Gastroesophageal sphincter (tissue), 4 donors: ENCODE measurements at regions not wholly inside any gene's neighbourhood (a gene's known extent, or its start where the extent isn't known, plus 50 kb on each side); places are given as distances from the start of the nearest gene placed in this dataset.

ENCODE experiments used
- ATAC-seq: fragments of 150-250 bp; one replicate; pipeline ENCODE4 v1.9.1; 2016; ENCODE audit warnings: mild to moderate bottlenecking, moderate library complexity
- H3K27ac ChIP-seq, 4 donors: fragments of 200-600 bp; sonication (generic) in 3 of 4; 1 replicate in 3 of 4; 2 replicates in 1 of 4; pipeline ENCODE4 v1.5.1; 2016 to 2019
- H3K27me3 ChIP-seq: fragments of 200-600 bp; sonication (generic); one replicate; pipeline ENCODE4 v1.5.1; 2019
- H3K36me3 ChIP-seq, 2 donors: fragments of 200-600 bp; sonication (generic); one replicate each; pipeline ENCODE4 v1.5.1; 2019; ENCODE audit warnings: control low read depth in 1 of 2
- H3K4me1 ChIP-seq, 3 donors: fragments of 200-600 bp; sonication (generic); 1 replicate in 2 of 3; 2 replicates in 1 of 3; pipeline ENCODE4 v1.5.1; 2016 to 2019; ENCODE audit warnings: control low read depth in 2 of 3
- H3K4me3 ChIP-seq, 2 donors: fragments of 200-600 bp; sonication (generic); one replicate each; pipeline ENCODE4 v1.5.1; 2019; ENCODE audit warnings: mild to moderate bottlenecking in 1 of 2, moderate library complexity in 1 of 2
- H3K9me3 ChIP-seq, 3 donors: fragments of 200-600 bp; sonication (generic); one replicate each; pipeline ENCODE4 v1.5.1; 2017 to 2019; ENCODE audit warnings: control low read depth in 2 of 3
- EP300 ChIP-seq: sonication (generic); formaldehyde crosslinking; IDR thresholded peaks from one replicate; pipeline ENCODE4 v1.6.1; 2017; ENCODE audit warnings: antibody characterized with exemption, mild to moderate bottlenecking
- POLR2A ChIP-seq, 2 donors: fragments of 450-650 bp; IDR thresholded peaks; one replicate each; pipeline ENCODE4 v1.6.1; 2017; ENCODE audit warnings: antibody characterized with exemption in 2 of 2, mild to moderate bottlenecking in 2 of 2, moderate library complexity in 1 of 2
- POLR2AphosphoS5 ChIP-seq: sonication (generic); formaldehyde crosslinking; IDR thresholded peaks from one replicate; pipeline ENCODE4 v1.6.1; 2017; ENCODE audit warnings: antibody characterized with exemption
- WGBS, 2 donors: methylation state at CpG; one replicate each; pipeline ENCODE4 v1.1.5; 2018; ENCODE audit warnings: low coverage in 1 of 2; 5-methylcytosine and 5-hydroxymethylcytosine counted together
- TF ChIP-seq, protein P1 (sequence below), 4 experiments: fragments of 200-600 bp in 2 of 4; fragments of 450-650 bp in 2 of 4; sonication (generic) in 1 of 4; IDR thresholded peaks; one replicate each; pipeline ENCODE4 v1.5.1; 2017 to 2019; ENCODE audit warnings: antibody characterized with exemption in 4 of 4, mild to moderate bottlenecking in 2 of 4, moderate library complexity in 2 of 4

DNA sequence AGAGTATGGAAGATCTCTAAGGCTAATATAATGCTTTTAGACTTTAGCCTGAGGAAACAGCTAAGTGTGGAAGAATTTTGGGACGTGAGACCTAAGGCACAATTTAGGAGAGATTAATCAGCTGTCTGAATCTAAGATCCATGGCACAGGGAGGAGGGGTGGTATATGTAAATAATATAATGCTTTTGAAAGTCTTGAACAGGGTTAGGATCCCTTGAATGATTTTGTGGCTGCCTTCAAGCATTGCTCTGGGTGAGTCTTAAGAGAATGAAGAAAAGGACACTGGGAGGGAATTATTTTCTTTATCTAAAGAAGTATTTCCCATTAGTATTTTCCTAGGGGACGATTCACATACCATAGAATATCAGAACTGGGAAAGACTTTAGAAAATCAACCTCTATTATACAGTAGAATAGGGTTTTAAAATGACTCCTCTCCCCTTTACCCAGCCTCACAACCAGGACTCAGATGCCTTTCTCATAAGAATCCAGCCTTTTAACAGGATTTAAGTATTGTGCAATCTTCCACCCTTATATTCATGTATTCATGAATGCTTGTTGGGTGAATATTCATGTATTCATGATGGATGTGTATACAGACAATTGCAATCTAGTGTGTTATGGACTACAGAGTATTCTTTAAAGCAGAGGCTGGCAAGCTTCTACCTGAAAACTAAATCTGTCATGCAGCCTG lies 664.2 kb upstream of the CPEB2 start:
- Histone ChIP-seq H3K4me1 (peaks cover 0 to under 1% (median 0%) of the 10 kb centered on the region in 3 donors), H3K27me3 (no peaks in the 10 kb centered on the region), H3K36me3 (no peaks in the 10 kb centered on the region), H3K27ac (no peak overlapping the region), H3K9me3 (peaks cover 0 to 4% (median 0%) of the 10 kb centered on the region in 3 donors), H3K4me3 (no peak overlapping the region)
- WGBS, 2 donors, result 47 to 50% methylated on average over 2 of the region's 2 CpGs
- no peak for ATAC-seq
- no peak for TF ChIP-seq POLR2AphosphoS5
- TF ChIP-seq POLR2A (IDR thresholded peaks at IDR 0.05), result no peak
- TF ChIP-seq EP300, result no peak

- ATAC-seq, result no peak
- Histone ChIP-seq H3K4me1 (peaks cover 0 to 7% (median 0%) of the 10 kb centered on the region in 3 donors), H3K27me3 (no peaks in the 10 kb centered on the region), H3K36me3 (no peaks in the 10 kb centered on the region), H3K27ac (no peak overlapping the region), H3K4me3 (no peak overlapping the region), H3K9me3 (peaks cover 0 to 4% (median 0%) of the 10 kb centered on the region in 3 donors)
- 74 to 81% methylated on average over 4 of the region's 4 CpGs for WGBS, 2 donors
- TF ChIP-seq POLR2A (IDR thresholded peaks at IDR 0.05), result no peak
- no peak for TF ChIP-seq EP300
- TF ChIP-seq, protein P1, sequence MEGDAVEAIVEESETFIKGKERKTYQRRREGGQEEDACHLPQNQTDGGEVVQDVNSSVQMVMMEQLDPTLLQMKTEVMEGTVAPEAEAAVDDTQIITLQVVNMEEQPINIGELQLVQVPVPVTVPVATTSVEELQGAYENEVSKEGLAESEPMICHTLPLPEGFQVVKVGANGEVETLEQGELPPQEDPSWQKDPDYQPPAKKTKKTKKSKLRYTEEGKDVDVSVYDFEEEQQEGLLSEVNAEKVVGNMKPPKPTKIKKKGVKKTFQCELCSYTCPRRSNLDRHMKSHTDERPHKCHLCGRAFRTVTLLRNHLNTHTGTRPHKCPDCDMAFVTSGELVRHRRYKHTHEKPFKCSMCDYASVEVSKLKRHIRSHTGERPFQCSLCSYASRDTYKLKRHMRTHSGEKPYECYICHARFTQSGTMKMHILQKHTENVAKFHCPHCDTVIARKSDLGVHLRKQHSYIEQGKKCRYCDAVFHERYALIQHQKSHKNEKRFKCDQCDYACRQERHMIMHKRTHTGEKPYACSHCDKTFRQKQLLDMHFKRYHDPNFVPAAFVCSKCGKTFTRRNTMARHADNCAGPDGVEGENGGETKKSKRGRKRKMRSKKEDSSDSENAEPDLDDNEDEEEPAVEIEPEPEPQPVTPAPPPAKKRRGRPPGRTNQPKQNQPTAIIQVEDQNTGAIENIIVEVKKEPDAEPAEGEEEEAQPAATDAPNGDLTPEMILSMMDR (IDR thresholded peaks at IDR 0.05), result no peak
- TF ChIP-seq POLR2AphosphoS5, result no peak
Observed at GRCh38 chr4:14338585-14339265, 663.6 kb upstream of the CPEB2 start.

- Histone ChIP-seq H3K27me3 (no peaks in the 10 kb centered on the region), H3K36me3 (no peaks in the 10 kb centered on the region), H3K4me3 (no peak overlapping the region), H3K4me1 (peaks cover 0 to 13% (median 0%) of the 10 kb centered on the region in 3 donors), H3K27ac (no peak overlapping the region), H3K9me3 (no peaks in the 10 kb centered on the region)
- no peak for ATAC-seq
- no peak for TF ChIP-seq EP300
- no peak for TF ChIP-seq POLR2AphosphoS5
- WGBS, 2 donors, result 80 to 86% methylated on average over 1 to 5 of the region's 5 CpGs
Observed at GRCh38 chr4:14339715-14340114, 662.6 kb upstream of the CPEB2 start.

DNA sequence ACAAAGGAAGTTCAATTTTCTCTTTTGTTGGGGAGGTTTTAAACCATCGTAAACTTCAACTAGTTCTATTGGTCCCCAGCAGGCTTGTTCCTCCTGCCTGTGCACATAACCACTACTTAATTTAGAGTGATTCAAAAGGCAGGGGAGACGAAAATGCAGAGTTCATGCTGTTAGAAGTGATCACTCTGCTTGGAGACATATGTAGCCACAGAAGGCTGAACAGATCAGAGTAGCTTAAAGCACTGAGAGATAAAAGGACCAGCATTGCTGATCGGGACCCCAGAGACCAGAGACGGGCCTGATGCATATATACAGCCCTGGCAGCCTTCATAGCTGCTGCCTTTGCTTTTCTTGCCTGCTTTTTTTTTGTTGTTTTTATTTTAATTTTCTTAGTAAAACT lies 662.0 kb upstream of the CPEB2 start:
- Histone ChIP-seq H3K4me3 (no peak overlapping the region), H3K27me3 (no peaks in the 10 kb centered on the region), H3K9me3 (no peaks in the 10 kb centered on the region), H3K4me1 (peaks cover 0 to 16% (median 0%) of the 10 kb centered on the region in 3 donors), H3K36me3 (no peaks in the 10 kb centered on the region), H3K27ac (no peak overlapping the region)
- ATAC-seq, result no peak
- TF ChIP-seq, protein P1 (IDR thresholded peaks at IDR 0.05), result no peak
- TF ChIP-seq POLR2A (IDR thresholded peaks at IDR 0.05) (no peak), POLR2AphosphoS5 (no peak), EP300 (no peak)
- WGBS, 2 donors, result 37 to 72% methylated on average over 3 to 4 of the region's 4 CpGs

GRCh38 chr4:14343961-14344360 lies 658.3 kb upstream of the CPEB2 start:
- Histone ChIP-seq H3K27ac (no peak overlapping the region), H3K9me3 (no peaks in the 10 kb centered on the region), H3K4me3 (no peak overlapping the region), H3K4me1 (peaks cover 0 to 22% (median 0%) of the 10 kb centered on the region in 3 donors), H3K36me3 (no peaks in the 10 kb centered on the region), H3K27me3 (no peaks in the 10 kb centered on the region)
- no peak for ATAC-seq
- TF ChIP-seq POLR2A (IDR thresholded peaks at IDR 0.05) (no peak), EP300 (no peak), POLR2AphosphoS5 (no peak)
- TF ChIP-seq, protein P1 (IDR thresholded peaks at IDR 0.05), result no peak
- 33 to 39% methylated on average over 4 of the region's 4 CpGs for WGBS, 2 donors
